Transverse colon (tissue), 4 donors: ENCODE measurements at regions not wholly inside any gene's neighbourhood (a gene's known extent, or its start where the extent isn't known, plus 50 kb on each side); places are given as distances from the start of the nearest gene placed in this dataset.
A peak's percentile ranks its signal among the peaks of the same experiment; 100 is the strongest.

Source experiments
- CTCF ChIP-seq, 5 experiments: fragments of 200-600 bp in 3 of 5; fragments of 450-650 bp in 2 of 5; sonication (generic) in 3 of 5; IDR thresholded peaks; 1 replicate in 2 of 5; 2 replicates in 3 of 5; pipeline ENCODE4 v1.5.1; 2016 to 2017; ENCODE audit warnings: antibody characterized with exemption in 5 of 5, inconsistent platforms in 3 of 5, mild to moderate bottlenecking in 2 of 5, moderate library complexity in 1 of 5
- POLR2AphosphoS5 ChIP-seq, 3 donors: sonication (generic); formaldehyde crosslinking; IDR thresholded peaks; one replicate each; pipeline ENCODE4 v1.6.1; 2016; ENCODE audit warnings: antibody characterized with exemption in 3 of 3

GRCh38 chr1:61606448-61607312 is 118.3 kb downstream of the TM2D1 start:
- TF ChIP-seq POLR2AphosphoS5 (IDR thresholded peaks at IDR 0.05): peak in 1 of 3 donors; percentile 46
- no peak for TF ChIP-seq CTCF (IDR thresholded peaks at IDR 0.05)
